ENCODE measurements at regions not wholly inside any gene's neighbourhood (a gene's known extent, or its start where the extent isn't known, plus 50 kb on each side); places are given as distances from the start of the nearest gene placed in this dataset.

GRCh38 chr5:17355586-17356346 is 138.3 kb downstream of the BASP1 start:
- no peak overlapping the region for H3K27ac ChIP-seq
- no peak for TF ChIP-seq CTCF (conservative IDR thresholded peaks at IDR 0.05)

GRCh38 chr5:17356551-17356950 is 139.1 kb downstream of the BASP1 start:
- no peak for TF ChIP-seq CTCF (conservative IDR thresholded peaks at IDR 0.05)
- H3K27ac ChIP-seq, result no peak overlapping the region

GRCh38 chr5:17357504-17357903 is 140.1 kb downstream of the BASP1 start:
- no peak for TF ChIP-seq CTCF (conservative IDR thresholded peaks at IDR 0.05)
- H3K27ac ChIP-seq, result no peak overlapping the region

- H3K27ac ChIP-seq, result no peak overlapping the region
- no peak for TF ChIP-seq CTCF (conservative IDR thresholded peaks at IDR 0.05)
These were observed 140.0 kb upstream of the TAF11L2 start for GRCh38 chr5:17358031-17358430.

- no peak for TF ChIP-seq CTCF (conservative IDR thresholded peaks at IDR 0.05)
- H3K27ac ChIP-seq, result no peak overlapping the region
These were observed 138.5 kb upstream of the TAF11L2 start for GRCh38 chr5:17359451-17360011.

- TF ChIP-seq CTCF (conservative IDR thresholded peaks at IDR 0.05), result no peak
- no peak overlapping the region for H3K27ac ChIP-seq
These were observed 137.2 kb upstream of the TAF11L2 start for GRCh38 chr5:17360879-17361278.

GRCh38 chr5:17361331-17361730 is 136.7 kb upstream of the TAF11L2 start:
- H3K27ac ChIP-seq, result no peak overlapping the region

More at GRCh38 chr5:17361331-17361730, 136.7 kb upstream of the TAF11L2 start:
- TF ChIP-seq CTCF (conservative IDR thresholded peaks at IDR 0.05), result no peak

Data from VCaP (cell line).